Skin epidermis (tissue), 12 donors: ENCODE measurements at regions not wholly inside any gene's neighbourhood (a gene's known extent, or its start where the extent isn't known, plus 50 kb on each side); places are given as distances from the start of the nearest gene placed in this dataset.

Source experiments
- H3K27ac ChIP-seq, 21 experiments: fragments of 200-600 bp; sonication (generic) in 11 of 21; one replicate each; pipeline ENCODE4 v1.5.0; 2020; ENCODE audit warnings: mild to moderate bottlenecking in 3 of 21, inconsistent platforms in 2 of 21, moderate library complexity in 2 of 21
- H3K4me3 ChIP-seq, 7 experiments: fragments of 200-600 bp; sonication (generic) in 2 of 7; one replicate each; pipeline ENCODE4 v1.5.0; 2020; ENCODE audit warnings: inconsistent platforms in 2 of 7, mild to moderate bottlenecking in 2 of 7, moderate library complexity in 1 of 7

DNA sequence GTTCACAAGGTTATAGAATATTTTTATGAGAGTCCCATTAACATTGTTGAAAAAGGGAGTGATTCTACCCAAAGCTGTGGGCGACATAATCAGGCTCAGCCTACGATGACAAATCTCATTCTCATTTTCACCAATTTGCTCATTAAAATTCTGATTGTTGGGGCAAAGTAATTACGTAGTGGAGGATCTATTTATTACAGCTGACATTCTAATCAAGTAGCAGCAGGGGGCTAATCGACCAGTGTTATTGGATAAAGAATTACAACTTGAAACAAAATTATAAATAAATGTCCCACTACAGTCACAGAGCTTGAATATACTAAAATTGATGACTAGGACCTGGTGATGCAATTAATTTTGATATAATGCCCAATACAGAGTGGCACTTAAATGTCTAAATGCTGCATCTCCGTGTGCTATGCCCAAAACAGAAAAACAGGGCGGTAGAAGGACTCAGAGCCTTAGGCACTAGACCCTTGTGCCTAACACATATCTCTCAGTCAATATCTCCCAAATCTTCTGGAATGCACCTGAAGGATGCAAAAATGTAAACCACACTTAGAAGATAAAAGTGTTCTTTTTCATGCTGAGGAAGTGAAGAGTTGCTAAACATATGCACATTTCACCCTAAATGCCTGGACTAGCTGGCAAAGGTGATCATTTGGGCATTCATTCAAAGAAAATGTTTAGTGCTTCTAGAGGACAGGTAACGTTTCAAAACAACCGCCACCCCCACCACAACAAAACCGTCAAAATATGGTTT is 88.3 kb downstream of the CD24 start:
- no peak overlapping the region for H3K4me3 ChIP-seq
- H3K27ac ChIP-seq, result peak overlapping the region in 3 of 21 experiments; percentile 9 to 76 (median 66)

DNA sequence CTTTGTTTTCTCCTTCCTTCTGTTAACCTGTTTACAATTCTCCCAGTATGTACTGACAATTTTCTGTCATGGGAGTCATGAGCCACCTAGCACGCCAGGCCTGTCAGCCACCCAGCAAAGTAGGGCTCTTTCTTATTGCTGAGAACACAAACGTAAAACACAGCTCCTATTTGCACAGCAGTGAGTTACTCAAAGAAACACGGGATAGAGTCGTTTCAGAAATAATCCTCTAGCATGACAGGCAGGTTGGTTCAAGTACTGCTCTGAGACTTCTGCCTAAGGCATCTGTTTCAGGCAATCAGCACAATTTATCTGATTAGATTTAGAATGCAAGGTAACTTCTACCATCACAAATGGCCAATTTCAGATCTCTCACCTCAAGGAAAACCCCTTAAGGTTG is 88.8 kb downstream of the CD24 start:
- H3K4me3 ChIP-seq, result no peak overlapping the region
- H3K27ac ChIP-seq, result peak overlapping the region in 1 of 21 experiments; percentile 26

DNA sequence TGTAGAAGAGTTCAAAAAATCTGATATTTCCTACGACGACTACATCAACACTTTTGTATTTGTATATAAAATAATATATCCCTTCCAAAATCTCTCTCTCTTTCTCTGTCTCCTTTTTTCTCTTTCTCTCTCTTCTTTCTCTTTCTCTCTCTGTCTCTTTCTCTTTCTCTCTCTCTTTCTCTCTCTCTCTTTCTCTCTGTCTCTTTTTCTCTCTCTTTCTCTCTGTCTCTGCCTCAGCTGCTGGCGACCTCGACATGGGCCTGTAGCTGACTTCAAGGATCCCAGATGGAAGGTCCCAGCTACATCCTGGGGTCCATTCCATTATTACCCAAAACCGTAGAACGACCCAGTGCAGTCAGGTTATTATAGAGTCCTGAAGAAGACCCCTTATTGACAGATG is 90.0 kb downstream of the CD24 start:
- no peak overlapping the region for H3K4me3 ChIP-seq

DNA sequence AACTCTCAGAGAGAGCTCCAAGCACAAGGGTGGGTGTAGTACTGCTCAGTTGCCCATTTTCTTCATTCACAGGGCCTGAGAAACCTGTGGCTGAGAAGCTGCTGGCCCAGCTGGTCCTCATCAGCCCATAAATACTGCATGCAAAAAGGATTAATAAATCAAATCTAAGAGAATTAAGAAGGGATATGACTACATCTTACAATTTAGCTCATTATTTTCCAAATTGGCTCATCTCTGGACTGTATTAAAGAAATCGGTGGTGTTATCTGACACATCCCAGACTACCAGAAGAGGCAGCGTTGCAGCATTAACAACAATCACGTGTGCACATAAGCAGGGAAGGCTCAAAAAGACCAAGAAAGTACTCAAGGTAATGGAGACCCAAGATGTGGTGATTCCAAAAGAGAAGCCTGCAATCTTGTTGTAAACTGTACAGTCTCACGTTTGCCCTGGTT is 90.7 kb downstream of the CD24 start:
- Histone ChIP-seq H3K4me3 (no peak overlapping the region), H3K27ac (peak overlapping the region in 1 of 21 experiments; percentile 12)

More for the DNA sequence above, 90.0 kb downstream of the CD24 start:
- no peak overlapping the region for H3K27ac ChIP-seq

DNA sequence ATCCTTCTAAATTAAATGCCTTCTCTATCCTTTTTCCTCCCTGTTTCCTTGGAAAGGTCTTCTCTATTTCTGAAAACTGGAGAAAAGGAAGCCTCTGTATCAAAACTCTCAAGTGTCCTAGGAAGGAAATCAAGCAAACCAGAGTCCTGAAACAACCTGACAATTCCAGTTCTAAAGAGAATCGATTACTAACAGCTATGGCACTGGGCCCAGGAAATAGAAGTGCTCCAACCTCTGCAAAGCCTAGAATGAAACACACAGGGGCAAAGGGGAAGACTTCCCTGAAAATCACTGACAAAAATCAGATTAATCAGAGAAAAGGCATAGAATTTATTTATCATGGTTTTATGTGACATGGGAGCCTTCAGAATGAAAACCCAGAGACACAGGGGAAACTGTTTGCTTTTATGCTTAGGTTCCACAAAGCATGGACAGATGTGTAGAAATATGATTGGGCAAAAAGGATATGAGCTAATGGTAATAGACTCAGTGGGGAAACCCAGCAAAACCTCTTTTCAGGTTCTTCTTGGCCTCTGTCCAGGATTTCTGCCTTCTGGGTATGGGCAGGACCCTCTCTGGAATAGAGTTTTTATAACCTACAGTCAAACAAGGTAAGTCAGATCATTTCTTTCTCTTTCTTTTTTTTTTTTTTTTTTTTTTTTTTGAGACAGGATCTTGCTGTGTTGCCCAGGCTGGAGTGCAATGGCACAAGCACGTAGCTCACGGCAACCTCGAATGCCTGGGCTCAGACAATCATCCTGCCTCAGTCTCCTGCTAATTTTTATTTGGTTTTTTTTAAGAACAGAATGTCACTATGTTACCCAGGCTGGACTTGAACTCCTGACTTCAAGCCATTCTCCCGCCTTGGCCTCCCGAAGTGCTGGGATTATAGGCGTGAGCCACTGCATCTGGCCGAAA is 91.7 kb downstream of the CD24 start:
- H3K4me3 ChIP-seq, result no peak overlapping the region
- peak overlapping the region in 3 of 21 experiments; percentile 6 to 29 (median 12) for H3K27ac ChIP-seq

DNA sequence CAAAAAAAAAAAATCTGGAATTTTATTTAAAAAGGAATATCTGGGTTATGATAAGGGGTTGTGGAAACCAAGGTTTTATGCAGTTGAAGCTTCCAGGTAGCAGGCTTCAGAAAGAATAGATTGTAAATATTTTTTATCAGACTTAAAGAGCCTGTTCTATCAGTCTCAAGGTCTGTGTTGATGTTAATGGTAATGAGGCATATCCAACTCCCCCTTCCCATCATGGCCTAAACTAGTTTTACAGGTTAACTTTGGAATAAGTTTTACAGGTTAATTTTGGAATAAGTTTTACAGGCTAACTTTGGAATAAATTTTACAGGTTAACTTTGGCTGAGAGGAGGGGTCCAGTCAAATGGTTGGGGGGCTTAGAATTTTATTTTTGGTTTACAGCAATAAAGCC is 92.4 kb downstream of the CD24 start:
- Histone ChIP-seq H3K4me3 (no peak overlapping the region), H3K27ac (peak overlapping the region in 1 of 21 experiments; percentile 29)

DNA sequence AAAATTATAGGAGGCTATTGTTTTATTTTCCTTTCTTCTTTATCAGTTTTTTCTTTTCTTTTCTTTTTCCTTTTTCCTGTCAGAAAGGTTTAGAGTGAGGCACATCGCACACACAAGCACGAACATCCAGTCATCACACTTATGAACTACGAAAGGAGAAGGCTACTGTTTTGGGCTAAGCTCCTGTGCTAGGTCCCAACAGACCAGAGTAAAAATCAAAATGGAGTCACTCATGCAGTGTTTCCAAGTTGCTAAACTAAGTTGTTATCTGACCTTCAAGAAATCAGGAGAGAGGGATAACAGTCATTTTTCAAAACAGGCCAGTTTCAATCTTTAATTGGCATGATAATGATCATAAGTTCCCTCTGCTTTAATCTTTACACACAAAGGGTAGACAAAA is 93.6 kb downstream of the CD24 start:
- no peak overlapping the region for H3K27ac ChIP-seq
- no peak overlapping the region for H3K4me3 ChIP-seq

DNA sequence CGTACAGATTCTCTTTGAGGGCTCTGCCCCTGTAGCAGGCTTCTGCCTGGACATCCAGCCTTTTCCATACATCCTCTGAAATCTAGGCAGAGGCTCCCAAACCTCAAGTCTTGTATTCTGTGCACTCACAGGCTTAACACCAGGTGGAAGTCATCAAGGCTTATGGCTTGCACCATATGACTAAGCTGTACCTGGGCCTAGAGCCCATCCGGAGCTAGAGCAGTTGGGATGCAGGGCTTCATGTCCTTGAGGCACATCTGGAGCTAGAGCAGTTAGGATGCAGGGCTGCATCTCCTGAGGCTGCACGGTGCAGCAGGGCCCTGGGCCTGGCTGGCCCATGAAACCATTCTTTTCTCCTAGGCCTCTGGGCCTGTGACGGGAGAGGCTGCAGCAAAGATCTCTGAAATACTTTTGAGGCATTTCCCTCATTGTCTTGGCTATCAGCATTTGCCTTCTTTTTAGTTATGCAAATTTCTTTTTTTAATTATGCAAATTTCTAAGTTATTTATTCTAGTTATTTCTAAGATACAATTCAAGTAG is 98.7 kb downstream of the CD24 start:
- Histone ChIP-seq H3K27ac (no peak overlapping the region), H3K4me3 (no peak overlapping the region)

DNA sequence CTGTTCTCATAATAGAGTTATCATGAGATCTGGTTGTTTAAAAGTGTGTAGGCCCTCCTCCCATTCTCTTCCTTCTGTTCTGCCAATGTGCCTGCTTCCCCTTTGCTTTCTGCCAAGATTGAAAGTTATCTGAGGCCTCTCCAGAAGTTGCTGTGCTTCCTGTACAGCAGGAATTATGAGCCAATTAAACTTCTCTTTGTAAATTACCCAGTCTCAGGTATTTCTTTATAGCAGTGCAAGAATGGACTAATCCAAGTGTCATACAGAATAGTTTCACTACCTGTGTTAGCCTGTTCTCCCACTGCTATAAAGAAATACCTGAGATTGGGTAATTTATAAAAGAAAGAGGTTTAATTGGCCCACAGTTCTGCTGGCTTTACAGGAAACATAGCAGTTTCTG is 100.0 kb downstream of the CD24 start:
- no peak overlapping the region for H3K27ac ChIP-seq
- H3K4me3 ChIP-seq, result no peak overlapping the region

DNA sequence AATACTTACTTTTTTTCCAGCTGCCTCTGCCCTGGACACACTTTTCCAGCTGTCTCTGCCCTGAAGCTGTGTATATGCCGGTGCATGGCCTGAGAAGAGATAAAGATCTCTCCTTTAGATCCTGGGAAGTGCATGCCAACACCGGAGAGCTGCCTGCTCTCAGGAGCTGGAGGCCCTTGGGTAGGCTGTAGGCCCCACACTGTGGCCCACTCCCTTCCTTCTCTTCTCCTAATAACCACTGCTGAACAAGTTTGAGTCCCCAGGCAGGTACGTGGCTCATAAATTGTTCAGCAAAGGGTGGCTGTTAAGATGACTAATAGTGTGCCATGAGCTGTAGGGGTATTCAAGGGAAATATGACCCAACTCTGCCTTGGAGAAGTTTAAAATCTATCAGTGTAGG is 102.5 kb downstream of the CD24 start:
- H3K27ac ChIP-seq, result peak overlapping the region in 4 of 21 experiments; percentile 15 to 69 (median 46)
- no peak overlapping the region for H3K4me3 ChIP-seq

DNA sequence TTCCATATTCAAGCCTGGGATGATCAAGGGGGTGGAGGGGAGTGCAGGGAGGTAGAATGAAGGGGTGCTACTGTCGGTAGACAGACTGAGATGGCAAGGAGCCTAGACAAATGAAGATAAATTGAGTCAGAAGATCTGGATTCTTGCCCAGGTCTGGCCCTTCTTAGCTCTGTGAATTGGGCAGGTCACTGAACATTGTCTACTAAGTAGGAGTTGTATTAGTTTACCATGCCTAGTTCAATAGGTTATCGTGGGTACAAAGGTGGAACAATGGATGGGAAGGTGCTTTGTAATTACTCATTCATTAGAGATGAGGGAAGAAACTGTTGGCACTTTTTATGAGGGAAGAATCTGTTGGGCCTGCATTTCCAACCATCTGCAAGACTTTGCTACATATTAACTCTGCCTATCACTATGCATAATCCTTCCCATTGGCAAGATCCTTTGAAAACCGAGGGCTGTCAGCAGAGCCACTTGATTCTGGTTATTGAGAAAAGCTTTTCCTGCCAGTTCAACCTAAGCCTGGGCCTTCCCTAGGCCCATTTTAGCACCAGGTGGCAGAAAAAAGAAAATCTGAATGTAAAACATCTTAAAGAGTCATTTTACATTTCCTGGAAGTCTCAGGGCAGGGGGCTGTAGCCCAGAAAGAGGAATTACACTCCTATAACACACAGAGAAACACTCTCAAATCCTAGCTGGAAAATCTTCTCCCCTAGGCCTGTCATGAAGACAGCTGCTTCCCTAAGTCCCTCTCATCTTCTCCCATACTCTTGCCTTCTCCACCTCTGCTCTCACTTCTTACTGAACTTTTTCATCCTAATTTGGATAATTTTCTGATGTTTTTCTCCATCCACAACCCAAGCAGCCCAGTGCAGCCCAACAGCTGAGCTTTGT is 103.5 kb downstream of the CD24 start:
- H3K27ac ChIP-seq, result peak overlapping the region in 4 of 21 experiments; percentile 42 to 69 (median 50)
- no peak overlapping the region for H3K4me3 ChIP-seq

DNA sequence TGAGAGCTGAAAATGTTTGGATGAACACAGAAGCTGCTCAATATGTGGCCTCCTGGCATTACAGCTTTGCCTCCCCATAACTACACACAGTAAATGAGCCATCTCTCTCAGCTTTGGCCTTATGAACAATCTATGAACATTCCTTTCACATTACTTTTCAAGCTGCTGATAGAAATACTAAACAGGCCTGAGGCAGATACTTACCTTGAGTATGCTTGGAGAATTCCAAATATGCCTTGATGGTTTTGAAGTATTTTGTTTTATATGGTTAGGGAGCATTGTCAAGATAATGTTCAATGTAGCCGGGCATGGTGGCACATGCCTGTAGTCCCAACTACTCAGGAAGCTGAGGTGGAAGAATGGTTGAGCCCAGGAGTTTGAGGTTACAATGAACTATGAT is 104.5 kb downstream of the CD24 start:
- Histone ChIP-seq H3K27ac (peak overlapping the region in 6 of 21 experiments; percentile 21 to 69 (median 38)), H3K4me3 (no peak overlapping the region)

DNA sequence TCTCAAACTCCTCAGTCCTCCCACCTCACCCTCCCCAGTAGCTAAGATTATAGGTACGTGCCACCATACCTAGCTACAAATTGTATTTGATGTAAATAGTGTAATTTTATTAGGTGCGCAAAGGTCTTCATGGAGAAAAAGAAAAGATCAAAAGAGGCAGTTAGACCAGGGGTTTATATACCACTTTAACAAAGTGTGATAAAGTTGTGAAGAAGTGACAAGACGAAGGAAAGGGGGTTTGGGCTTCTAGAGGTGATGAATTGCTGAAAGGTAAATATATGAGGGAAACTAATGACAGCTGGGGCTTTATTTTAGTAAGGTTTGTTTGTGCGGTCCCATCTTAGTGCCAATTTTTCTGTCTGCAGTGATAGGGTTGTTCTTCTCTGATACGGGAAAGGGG is 105.3 kb downstream of the CD24 start:
- Histone ChIP-seq H3K27ac (peak overlapping the region in 3 of 21 experiments; percentile 42 to 69 (median 49)), H3K4me3 (no peak overlapping the region)

DNA sequence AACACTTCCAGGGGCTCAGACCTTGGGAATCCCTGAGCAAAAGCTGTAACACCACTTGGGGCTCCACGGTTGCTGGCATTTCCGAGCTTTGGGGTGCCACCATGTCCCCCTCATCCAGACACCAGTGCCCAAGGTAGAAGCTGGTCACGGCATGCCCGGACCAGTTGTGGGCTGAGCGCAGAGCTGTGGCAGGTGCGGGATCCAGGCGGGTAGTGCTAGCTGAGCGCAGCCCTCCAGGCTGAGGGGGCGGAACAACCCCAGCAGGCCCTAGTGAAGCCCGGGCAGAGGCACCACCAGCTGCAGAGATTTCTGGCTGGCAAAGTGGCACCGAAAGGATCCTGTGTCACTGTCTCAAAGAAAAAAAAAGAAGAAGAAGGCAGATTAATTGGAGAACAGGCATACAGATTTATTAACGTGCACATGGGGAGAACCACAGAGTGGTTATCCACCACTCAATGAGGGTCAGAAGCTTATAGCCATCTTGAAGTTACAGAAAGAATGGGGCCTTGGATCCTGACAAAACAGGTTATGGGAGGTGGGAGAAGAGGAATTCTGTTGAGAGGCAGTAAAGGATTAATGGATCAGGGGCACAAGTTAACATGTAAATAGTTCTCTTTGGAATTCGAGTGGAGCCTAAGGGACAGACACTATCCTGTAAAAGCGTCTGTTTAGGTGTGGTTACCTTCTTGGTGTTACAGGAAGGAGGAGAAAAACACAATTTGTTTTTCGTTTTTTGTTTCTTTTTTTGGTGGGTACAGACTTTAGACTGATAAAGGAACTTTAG is 107.5 kb downstream of the CD24 start:
- no peak overlapping the region for H3K27ac ChIP-seq
- H3K4me3 ChIP-seq, result no peak overlapping the region

DNA sequence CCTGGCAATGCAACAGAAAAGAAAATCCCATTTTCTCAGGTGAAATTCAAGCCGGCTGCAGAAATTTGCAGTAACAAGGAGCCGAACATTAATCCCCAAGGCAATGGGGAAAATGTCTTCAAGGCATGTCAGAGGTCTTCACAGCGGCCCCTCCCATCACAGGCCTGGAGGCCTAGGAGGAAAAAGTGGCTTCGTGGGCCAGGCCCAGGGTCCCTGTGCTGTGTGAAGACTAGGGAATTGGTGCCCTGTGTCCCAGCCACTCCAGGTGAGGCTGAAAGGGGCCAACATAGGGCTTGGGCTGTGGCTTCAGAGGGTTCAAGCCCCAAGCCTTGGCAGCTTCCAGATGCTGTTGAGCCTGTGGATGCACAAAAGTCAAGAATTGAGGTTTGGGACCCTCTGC is 111.7 kb downstream of the CD24 start:
- Histone ChIP-seq H3K27ac (no peak overlapping the region), H3K4me3 (no peak overlapping the region)

DNA sequence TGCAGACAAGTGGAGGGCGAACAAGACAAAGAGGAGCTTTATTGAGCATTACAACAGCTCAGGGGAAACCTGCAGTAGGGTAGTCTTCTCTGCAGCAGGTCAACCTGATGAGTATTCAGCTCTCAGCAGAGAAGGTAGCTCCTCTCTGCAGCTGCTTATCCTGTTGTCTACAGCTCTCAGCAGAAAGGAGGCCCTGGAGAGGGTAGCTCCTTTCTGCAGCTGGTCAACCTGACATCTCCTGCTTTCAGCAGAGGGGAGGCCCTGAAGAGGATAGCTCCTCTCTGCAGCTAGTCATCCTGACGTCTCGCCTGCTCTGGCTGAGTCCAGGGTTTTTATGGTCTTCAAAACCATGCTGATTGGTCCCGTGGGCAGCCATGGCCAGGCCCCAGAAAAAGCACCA is 113.6 kb downstream of the CD24 start:
- H3K27ac ChIP-seq, result no peak overlapping the region
- H3K4me3 ChIP-seq, result no peak overlapping the region

DNA sequence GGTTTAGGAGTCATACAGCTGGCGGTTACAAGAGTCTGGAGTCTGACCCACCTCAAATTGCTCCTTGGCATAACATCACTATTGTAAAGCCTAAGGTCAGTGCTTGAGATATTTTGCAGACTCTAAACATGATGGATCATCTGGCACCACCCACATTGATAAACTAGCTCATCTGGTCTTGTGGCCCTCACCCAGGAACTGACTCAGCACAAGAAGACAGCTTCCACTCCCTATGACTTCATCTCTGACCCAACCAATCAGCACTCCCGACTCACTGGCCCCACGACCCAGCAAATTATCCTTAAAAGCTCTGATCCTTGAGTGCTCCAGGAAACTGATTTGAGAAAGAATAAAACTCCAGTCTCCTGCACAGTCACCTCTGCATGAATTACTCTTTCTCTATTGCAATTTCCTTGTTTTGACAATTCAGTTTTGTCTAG is 115.9 kb downstream of the CD24 start:
- Histone ChIP-seq H3K4me3 (no peak overlapping the region), H3K27ac (peak overlapping the region in 12 of 21 experiments; percentile 9 to 69 (median 40))
